HEK293T (cell line): ENCODE measurements at regions not wholly inside any gene's neighbourhood (a gene's known extent, or its start where the extent isn't known, plus 50 kb on each side); places are given as distances from the start of the nearest gene placed in this dataset.

Experiments
- ARNT ChIP-seq: fragments of 450-650 bp; IDR thresholded peaks from 2 replicates; pipeline ENCODE4 v1.6.1; 2017; ENCODE audit warnings: mild to moderate bottlenecking
- BHLHE40 ChIP-seq: fragments of 450-650 bp; IDR thresholded peaks from 2 replicates; pipeline ENCODE4 v1.6.1; 2016; ENCODE audit warnings: mild to moderate bottlenecking, moderate library complexity, borderline replicate concordance
- ELF4 ChIP-seq: fragments of 450-650 bp; IDR thresholded peaks from 2 replicates; pipeline ENCODE4 v1.6.1; 2017; ENCODE audit warnings: antibody characterized with exemption
- FOXK2 ChIP-seq: fragments of 450-650 bp; IDR thresholded peaks from 2 replicates; pipeline ENCODE4 v1.6.1; 2016; ENCODE audit warnings: mild to moderate bottlenecking
- HDGF ChIP-seq: fragments of 450-650 bp; IDR thresholded peaks from 2 replicates; pipeline ENCODE4 v1.6.1; 2017; ENCODE audit warnings: antibody characterized with exemption, borderline replicate concordance
- NFRKB ChIP-seq: fragments of 450-650 bp; IDR thresholded peaks from 2 replicates; pipeline ENCODE4 v1.6.1; 2016; ENCODE audit warnings: mild to moderate bottlenecking, moderate library complexity
- SP1 ChIP-seq: fragments of 450-650 bp; IDR thresholded peaks from 2 replicates; pipeline ENCODE4 v1.6.1; 2017
- TARDBP ChIP-seq: fragments of 450-650 bp; IDR thresholded peaks from 2 replicates; pipeline ENCODE4 v1.6.1; 2016
- TF ChIP-seq, protein P1 (sequence below): fragments of 450-650 bp; IDR thresholded peaks from 2 replicates; pipeline ENCODE4 v1.6.1; 2016

DNA sequence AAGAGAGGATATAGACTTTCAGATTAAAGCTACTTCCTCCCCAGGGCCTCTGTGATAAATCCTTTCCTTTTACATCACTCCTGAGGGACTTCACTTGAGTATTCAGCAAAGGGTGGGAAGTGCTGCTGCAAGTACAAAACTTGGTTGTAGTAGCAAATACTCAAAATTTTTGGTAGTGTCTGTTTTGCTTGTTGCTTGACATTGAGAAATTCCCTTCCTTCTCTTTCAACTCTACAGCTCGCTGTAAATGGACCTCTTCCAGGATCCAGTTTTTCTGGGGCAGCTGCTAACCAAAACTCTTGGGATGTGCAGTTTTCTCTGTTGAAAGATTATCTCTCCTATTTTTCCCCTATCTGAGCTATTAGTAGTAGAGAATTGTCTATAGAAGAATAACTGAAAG, 472.0 kb downstream of the CD109 start:
- TF ChIP-seq NFRKB (no peak), FOXK2 (no peak), HDGF (no peak), SP1 (no peak), TARDBP (no peak), ARNT (no peak), ELF4 (no peak), BHLHE40 (no peak)
- TF ChIP-seq, protein P1, sequence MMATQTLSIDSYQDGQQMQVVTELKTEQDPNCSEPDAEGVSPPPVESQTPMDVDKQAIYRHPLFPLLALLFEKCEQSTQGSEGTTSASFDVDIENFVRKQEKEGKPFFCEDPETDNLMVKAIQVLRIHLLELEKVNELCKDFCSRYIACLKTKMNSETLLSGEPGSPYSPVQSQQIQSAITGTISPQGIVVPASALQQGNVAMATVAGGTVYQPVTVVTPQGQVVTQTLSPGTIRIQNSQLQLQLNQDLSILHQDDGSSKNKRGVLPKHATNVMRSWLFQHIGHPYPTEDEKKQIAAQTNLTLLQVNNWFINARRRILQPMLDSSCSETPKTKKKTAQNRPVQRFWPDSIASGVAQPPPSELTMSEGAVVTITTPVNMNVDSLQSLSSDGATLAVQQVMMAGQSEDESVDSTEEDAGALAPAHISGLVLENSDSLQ, result no peak
